IPS DF 4.7 (cell line): ENCODE measurements at regions not wholly inside any gene's neighbourhood (a gene's known extent, or its start where the extent isn't known, plus 50 kb on each side); places are given as distances from the start of the nearest gene placed in this dataset.
"Not testable (repeated sequence)": the region's sequence is repeated elsewhere in the genome, so short reads cannot be mapped to it uniquely, and the experiment has no call there.

Source experiments
- DNase-seq: peaks from one replicate; pipeline ENCODE4 v3.0.0-alpha.2; 2013; ENCODE audit warnings: low spot score; ENCODE audit errors: extremely low read depth

DNA sequence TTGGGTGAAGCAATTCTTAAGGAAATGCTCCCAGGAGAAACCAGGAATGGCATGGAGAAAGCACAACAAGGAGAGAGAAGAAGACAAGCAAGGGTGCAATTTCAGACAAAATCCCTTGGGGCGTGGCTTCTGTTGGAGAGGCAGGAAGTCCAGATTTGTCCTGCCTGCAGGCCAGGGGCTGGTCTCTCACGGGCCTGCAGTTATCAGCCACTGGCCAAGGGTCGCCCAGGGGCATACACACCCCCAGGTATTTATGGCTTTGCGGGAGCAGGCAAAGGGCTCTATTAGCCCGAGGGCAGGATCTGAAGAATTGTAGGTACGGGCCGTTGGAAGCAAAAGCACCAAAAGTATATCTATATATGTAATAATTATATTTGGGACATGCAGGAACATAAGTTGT lies 87.7 kb downstream of the IYD start:
- no peak for DNase-seq

DNA sequence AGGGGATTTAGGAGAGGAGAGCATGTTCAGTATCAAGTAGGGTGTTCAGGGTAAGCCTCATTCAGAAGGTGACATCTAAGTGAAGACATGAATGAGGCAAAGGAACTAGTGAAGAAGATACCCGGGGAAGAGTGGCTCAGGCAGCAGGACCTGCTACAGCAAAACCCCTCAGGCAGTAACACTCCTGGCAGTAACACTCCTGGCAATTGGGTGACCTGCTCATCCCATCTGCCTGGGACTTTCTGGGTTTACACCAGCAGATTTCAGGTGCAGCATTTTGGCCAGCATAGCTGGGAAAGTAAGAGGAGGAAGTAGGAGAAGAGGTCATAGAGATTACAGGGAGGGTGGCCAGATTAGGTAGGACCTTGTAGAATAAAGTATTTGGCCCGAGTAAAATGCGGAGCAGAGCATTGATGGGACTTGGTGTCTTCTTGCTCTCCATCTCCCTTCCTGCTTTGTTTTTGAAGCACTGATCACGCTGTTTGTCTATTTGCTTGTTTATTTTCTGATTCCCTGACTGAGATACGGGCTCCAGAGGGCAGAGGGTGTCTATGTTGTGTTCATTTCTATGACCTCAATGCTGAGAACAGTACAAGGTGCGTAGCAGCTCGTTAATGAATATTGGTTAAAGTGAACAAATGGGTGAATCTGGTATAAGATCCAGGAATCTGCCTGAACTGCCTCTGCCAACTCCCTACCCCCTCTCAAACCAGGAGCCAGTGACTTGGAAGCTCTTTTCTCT lies 88.3 kb downstream of the IYD start:
- no peak for DNase-seq

DNA sequence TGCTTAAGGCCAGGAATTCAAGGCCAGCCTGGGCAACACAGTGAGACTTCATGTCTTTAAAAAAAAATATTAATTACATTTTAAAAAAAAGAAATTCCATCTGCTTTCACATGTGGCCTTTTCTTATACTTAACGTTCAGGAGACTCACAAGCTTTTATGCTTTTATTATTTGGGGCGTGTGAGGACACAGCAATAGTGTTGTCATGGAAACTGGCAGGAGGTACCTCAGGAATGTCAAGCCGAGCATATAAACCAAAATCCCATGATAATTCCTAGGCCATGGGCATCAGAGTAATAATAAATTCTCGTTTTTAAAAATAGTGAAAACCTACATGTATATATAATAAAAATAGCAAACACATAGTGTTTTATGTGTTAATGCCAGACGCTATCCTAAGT lies 89.8 kb downstream of the IYD start:
- no peak for DNase-seq

GRCh38 chr6:150463852-150464251 lies 95.0 kb downstream of the IYD start:
- no peak for DNase-seq

DNA sequence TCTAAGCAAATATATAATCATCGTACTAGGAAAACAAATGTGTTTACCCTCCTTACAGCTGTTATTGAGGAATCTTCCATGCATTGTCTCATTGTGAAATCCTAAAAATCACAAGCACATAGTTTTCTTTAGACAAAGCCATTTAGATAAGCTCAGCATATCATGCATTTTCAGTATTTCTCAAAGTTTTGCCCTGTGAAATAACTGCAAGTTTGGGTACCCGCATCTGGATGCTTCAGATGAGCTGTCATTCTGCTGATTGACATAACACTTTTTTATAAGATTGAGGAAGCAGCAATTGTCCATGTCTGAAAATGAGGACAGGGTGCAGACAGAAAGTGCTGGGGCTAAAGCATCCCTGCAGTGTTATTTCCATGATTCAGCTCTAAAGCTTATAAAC lies 96.2 kb downstream of the IYD start:
- no peak for DNase-seq

DNA sequence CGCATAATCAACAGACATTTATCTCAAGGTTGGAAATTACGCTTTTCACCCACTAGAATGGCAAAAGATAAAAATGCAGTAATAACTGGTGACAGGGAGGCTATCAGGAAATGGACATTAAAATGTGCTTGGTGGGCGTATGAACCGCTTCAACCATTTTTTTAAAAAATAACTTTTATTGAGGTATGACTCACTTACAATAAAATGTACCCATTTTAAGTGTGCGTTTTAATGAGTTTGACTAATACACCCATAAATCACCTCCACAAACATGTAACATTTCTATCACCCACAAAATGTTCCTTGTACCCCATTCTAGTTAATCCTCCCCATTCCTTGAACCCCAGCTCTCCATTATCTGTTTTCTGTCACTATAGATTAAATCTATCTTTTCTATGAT lies 96.8 kb downstream of the IYD start:
- DNase-seq = no peak

- DNase-seq = no peak
Observed at GRCh38 chr6:150466196-150466595, 97.4 kb downstream of the IYD start.

DNA sequence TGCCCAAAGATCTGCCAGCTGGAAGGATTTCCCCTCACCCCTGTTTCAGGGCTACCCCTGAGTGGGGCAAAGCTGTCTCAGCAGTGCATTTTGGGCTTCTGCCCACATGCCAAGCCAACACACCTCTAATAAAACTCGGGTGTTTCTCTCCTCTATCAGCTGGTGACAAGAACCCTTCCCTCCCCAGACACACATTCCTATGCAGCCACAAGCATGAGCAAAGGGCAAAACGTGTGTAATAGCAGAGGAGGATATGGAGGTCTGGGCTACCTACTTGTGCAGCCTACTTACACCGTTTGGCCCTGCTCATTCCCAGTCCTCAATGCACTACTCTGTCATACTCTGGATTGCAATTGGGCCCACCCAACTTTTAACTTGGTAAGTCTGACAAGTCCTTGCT lies 101.3 kb downstream of the IYD start:
- no peak for DNase-seq

DNA sequence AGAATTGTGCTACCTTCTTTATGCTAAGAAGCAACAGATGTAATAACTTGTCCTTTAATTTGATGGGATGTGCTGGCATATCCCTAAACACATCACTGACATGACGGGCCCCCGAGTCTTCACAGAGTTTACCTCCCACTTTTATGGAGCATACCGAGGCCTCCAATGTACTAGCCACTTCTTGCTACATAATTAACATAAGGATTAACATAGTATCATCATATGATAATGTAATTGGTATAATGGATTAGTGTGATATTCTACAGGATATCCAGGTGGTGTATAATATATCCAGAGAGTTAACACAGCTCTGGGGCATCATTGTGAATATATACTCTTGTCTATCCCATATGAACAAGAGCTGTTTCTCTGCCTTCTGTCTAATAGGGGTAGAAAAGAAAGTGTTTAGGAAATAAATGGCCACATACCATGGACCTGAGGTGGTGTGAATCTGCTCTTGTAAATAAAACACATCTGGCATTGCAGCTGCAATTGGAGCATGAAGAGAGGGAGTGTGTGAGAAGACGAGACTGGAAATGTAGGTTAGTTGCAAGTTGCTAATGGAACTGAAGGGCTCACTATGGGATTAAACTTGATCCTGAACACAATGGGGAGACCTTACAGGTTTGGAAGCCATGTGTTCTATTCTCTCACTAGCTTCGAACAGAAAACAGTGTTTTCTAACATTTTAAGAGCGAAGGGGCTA lies 102.3 kb downstream of the IYD start:
- DNase-seq = no peak

DNA sequence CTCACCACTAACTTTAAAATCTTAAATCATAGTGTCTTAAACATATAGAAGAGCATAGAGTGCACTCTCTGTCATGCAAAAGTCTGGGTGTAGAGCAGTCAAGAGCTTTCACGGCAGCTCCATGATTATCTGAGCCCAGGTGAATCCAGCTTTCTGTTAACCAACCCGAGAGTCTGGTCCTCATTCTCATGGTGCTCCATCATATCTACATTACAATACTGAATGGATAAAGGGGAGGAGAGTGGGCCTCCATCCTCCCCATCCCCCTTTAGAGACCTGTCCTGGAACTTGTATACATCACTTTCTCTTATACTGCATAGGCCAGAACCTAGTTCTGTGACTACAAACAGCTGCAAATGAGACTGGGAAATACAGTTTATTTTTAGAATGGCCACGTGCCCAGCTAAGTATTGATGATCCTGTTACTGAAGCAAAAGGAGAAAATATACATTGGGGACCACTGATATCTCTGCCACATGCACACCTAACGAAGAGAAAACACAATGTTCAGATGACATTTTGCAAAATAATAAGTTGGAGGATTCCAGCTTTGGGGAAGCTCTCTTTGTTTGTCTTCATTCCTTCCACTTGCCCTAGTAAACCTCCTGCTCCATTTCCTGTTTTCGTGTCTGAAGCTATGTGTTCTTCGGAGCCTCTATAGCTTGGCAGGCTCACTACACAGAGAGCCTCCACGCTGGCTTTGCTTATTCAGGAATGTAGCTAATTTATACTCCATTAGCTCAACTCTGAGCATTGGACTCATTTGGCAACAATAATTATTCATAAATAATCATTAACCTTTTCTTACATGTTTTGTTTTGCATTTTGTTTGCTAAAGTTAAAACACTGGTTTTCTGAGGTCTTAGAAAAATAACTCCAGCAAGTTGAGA lies 110.1 kb downstream of the IYD start:
- no peak for DNase-seq

DNA sequence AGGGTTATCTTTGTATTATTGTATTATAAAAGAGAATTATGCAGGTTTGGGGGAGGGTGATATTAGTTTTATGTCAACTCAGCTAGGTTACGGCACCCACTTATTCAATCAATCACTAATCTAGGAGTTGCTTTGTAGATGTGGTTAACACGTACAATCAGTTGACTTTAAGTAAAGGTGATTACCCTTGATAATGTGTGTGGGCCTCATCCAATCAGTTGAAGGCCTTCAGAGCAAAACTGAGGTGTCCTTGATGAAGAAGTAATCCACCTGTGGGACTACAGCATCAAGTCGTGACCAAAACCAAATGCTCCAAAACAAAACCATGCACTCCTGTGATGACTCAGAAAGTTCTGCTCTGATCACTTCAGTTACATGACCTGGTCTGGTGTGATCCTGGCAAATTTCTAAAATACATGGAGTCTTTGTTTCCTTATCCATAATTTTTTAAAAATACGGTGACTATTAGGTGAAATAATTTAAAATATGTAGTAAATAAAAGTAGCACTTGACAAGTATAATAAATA lies 114.1 kb downstream of the IYD start:
- DNase-seq = no peak

DNA sequence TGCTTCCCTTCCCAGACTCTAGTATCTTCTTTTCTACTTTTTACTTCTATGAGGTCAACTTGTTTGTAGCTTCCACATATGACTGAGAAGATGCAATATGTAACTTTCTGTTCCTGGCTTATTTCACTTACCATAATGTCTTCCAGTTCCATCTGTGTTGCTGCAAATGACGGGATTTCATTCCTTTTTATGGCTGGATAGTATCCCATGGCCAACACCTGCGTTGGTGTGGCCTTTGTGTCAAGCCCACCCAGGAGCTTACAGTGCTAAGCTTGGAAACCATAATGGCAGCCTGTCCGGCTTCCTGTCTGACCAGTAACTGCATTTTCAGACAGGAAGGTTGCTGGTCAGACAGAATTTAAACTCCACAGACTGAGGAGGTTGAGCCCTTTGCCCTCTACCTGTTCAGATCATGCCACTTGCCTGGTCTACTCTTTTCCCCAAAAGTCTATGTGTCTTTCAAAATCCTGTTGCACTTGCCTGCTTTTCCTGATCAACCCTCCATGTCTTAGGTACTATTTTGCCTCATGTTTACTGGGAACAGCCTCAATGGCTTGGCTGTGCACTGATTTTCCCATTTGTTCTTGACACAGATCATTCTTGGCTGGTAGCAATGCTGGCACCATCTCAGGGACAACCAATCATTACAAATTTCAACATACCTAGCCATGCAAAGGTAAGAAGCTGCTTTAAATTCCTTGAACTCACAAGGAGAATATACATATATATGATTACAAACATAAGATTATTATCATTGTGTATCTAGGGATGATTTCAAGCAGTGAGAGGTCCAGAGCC lies 114.3 kb upstream of the PLEKHG1 start:
- DNase-seq = no peak

GRCh38 chr6:150486048-150486447 lies 113.6 kb upstream of the PLEKHG1 start:
- DNase-seq = no peak

DNA sequence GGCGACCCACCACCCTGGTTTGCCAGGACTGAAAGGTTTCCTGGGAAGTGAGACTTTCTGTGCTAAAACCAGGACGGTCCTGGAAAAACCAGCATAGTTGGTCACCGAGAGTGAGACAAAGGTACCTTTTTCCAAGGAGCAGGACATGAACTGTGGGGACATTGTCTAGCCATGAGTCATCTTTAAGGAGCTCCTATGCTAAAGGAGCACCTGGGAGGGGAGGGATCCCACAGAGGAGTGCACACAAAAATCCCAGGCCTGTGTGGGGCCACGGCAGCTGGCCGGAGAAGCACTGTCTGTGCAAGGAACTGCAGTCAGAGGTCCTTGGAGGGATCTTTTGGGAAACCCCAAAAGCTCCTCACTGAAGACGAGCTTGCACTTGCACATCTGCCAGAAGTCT lies 109.1 kb upstream of the PLEKHG1 start:
- DNase-seq = no peak

DNA sequence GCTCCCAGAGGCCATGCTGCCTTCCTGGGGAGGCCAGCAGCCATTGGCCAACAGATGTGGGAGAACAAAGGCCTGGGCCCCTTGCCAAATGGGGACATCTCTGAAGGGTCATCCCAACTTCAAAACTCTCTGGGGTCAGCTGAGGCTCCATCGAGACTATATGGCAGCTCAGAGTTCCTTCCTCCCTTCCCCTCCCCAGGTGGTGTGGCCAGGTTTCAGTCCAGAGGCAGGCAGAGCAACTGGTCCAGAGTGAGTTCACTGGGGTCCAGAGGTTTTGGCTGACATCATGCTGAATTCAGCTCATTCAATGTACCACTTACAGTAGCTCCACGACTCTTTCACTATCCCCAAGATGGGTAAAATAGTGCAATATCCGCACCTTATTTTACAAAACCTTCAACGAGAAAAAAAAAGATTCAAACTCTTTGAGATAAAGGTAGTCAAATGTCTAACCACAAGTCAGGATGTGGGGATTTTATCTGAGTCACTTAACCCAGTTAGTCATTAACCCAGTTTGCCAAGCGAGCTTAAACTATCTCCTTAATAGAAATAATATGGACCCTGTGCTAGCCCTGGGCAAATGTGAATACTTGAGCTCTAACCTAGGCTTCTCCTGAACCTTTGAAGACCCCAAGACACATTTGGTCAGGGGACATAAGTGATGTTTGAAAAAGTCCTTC lies 108.4 kb upstream of the PLEKHG1 start:
- DNase-seq = no peak

- no peak for DNase-seq
Observed at GRCh38 chr6:150491811-150492172, 107.9 kb upstream of the PLEKHG1 start.

GRCh38 chr6:150492507-150492906 lies 107.2 kb upstream of the PLEKHG1 start:
- DNase-seq = no peak

GRCh38 chr6:150492941-150493340 lies 106.7 kb upstream of the PLEKHG1 start:
- DNase-seq = no peak

DNA sequence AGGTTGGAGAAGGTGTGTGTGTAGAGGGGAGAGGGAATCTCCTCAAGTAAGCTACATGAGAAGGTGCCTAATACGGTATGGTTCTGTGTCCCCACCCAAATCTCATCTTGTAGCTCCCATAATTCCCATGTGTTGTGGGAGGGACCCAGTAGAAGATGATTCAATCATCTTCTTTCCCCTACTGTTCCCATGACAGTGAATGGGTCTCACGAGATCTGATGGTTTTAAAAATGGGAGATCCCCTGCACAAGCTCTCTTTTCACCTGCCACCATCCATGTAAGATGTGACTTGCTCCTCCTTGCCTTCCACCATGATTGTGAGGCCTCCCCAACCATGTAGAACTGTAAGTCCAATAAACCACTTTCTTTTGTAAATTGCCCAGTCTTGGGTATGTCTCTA lies 106.1 kb upstream of the PLEKHG1 start:
- not testable (repeated sequence) for DNase-seq

- no peak for DNase-seq
Observed at GRCh38 chr6:150494241-150494640, 105.4 kb upstream of the PLEKHG1 start.

GRCh38 chr6:150495126-150495525 lies 104.6 kb upstream of the PLEKHG1 start:
- DNase-seq = no peak
